Neuronal stem cell (in vitro differentiated cells): ENCODE measurements at regions not wholly inside any gene's neighbourhood (a gene's known extent, or its start where the extent isn't known, plus 50 kb on each side); places are given as distances from the start of the nearest gene placed in this dataset.

Experiments
- DNase-seq: peaks from one replicate; pipeline ENCODE4 v3.0.0-alpha.2; 2013; ENCODE audit warnings: low spot score
- H2AFZ ChIP-seq: one replicate; pipeline ENCODE4 v1.6.1; 2013; ENCODE audit warnings: mild to moderate bottlenecking, low read length, inconsistent platforms
- H2AK5ac ChIP-seq: 2 replicates; pipeline ENCODE4 v1.6.1; 2013; ENCODE audit warnings: low read depth, mild to moderate bottlenecking, inconsistent platforms, low read length, moderate library complexity, mixed read lengths
- H2BK120ac ChIP-seq: 2 replicates; pipeline ENCODE4 v1.6.1; 2013; ENCODE audit warnings: low read depth, mild to moderate bottlenecking, inconsistent platforms, low read length, moderate library complexity, mixed read lengths
- H2BK12ac ChIP-seq: one replicate; pipeline ENCODE4 v1.6.1; 2013; ENCODE audit warnings: low read length, inconsistent platforms
- H2BK15ac ChIP-seq: 2 replicates; pipeline ENCODE4 v1.6.1; 2013; ENCODE audit warnings: mild to moderate bottlenecking, low read length, inconsistent platforms, mixed read lengths
- H2BK5ac ChIP-seq: one replicate; pipeline ENCODE4 v1.6.1; 2013; ENCODE audit warnings: inconsistent platforms, mild to moderate bottlenecking, low read length, moderate library complexity
- H3K14ac ChIP-seq: one replicate; pipeline ENCODE4 v1.6.1; 2013; ENCODE audit warnings: low read length, inconsistent platforms
- H3K18ac ChIP-seq: 2 replicates; pipeline ENCODE4 v1.6.1; 2013; ENCODE audit warnings: low read length, inconsistent platforms
- H3K23ac ChIP-seq: 2 replicates; pipeline ENCODE4 v1.6.1; 2013; ENCODE audit warnings: low read depth, mild to moderate bottlenecking, mixed read lengths, low read length, inconsistent platforms; ENCODE audit not compliant: poor library complexity
- H3K27ac ChIP-seq: replicated peaks from 3 replicates; pipeline ENCODE4 v1.5.1; 2013; ENCODE audit warnings: low read length, inconsistent platforms
- H3K27me3 ChIP-seq, 3 experiments: 2 replicates each; pipeline ENCODE4 v1.6.1; 2013; ENCODE audit warnings: low read length in 3 of 3, mild to moderate bottlenecking in 2 of 3, inconsistent platforms in 1 of 3, low read depth in 1 of 3, mixed read lengths in 1 of 3, moderate library complexity in 1 of 3; ENCODE audit not compliant: control insufficient read depth in 3 of 3, insufficient read depth in 3 of 3
- H3K36me3 ChIP-seq, 2 donors: replicated peaks in 1 of 2; 2 replicates each; pipeline ENCODE4 v1.6.1; 2013; ENCODE audit warnings: low read length in 2 of 2; ENCODE audit not compliant: control insufficient read depth in 2 of 2, insufficient read depth in 2 of 2
- H3K4ac ChIP-seq: 2 replicates; pipeline ENCODE4 v1.6.1; 2013; ENCODE audit warnings: inconsistent platforms, mild to moderate bottlenecking, low read length, moderate library complexity
- H3K4me1 ChIP-seq, 2 donors: 1 replicate in 1 of 2; 2 replicates in 1 of 2; pipeline ENCODE4 v1.6.1; 2013; ENCODE audit warnings: low read length in 2 of 2, low read depth in 1 of 2; ENCODE audit not compliant: control insufficient read depth in 2 of 2, insufficient read depth in 1 of 2
- H3K4me2 ChIP-seq: one replicate; pipeline ENCODE4 v1.6.1; 2013; ENCODE audit warnings: mild to moderate bottlenecking, low read length, inconsistent platforms; ENCODE audit not compliant: insufficient read depth, poor library complexity, severe bottlenecking
- H3K4me3 ChIP-seq, 2 donors: 2 replicates each; pipeline ENCODE4 v1.5.1; 2013; ENCODE audit warnings: low read length in 2 of 2, mild to moderate bottlenecking in 2 of 2, inconsistent platforms in 1 of 2, moderate library complexity in 1 of 2
- H3K79me1 ChIP-seq: one replicate; pipeline ENCODE4 v1.6.1; 2013; ENCODE audit warnings: low read depth, mild to moderate bottlenecking, inconsistent platforms, low read length, moderate library complexity
- H3K9ac ChIP-seq: one replicate; pipeline ENCODE4 v1.6.1; 2013; ENCODE audit warnings: mild to moderate bottlenecking, low read depth, low read length, inconsistent platforms; ENCODE audit not compliant: poor library complexity
- H3K9me3 ChIP-seq, 2 donors: replicated peaks in 1 of 2; 2 replicates each; pipeline versions ENCODE3 to v1.6.1; 2013; ENCODE audit warnings: low read length in 2 of 2, mild to moderate bottlenecking in 2 of 2, inconsistent platforms in 1 of 2, low read depth in 1 of 2, mixed read lengths in 1 of 2, moderate library complexity in 1 of 2; ENCODE audit not compliant: control insufficient read depth in 2 of 2, insufficient read depth in 1 of 2
- H4K8ac ChIP-seq: one replicate; pipeline ENCODE4 v1.6.1; 2013; ENCODE audit warnings: low read depth, mild to moderate bottlenecking, inconsistent platforms, low read length, moderate library complexity
- H4K91ac ChIP-seq: one replicate; pipeline ENCODE4 v1.6.1; 2013; ENCODE audit warnings: low read length, low read depth, mild to moderate bottlenecking, inconsistent platforms; ENCODE audit not compliant: poor library complexity
- WGBS, 2 donors: extraction: QIAGEN DNeasy Blood & Tissue Kit; methylation state at CpG; one replicate each; pipeline ENCODE4 v1.1.7; 2013; ENCODE audit warnings: missing lambda C conversion rate in 2 of 2, mixed read lengths in 1 of 2; ENCODE audit not compliant: insufficient read length in 2 of 2, insufficient replicate concordance in 1 of 2; ENCODE audit errors: extremely low coverage in 2 of 2; 5-methylcytosine and 5-hydroxymethylcytosine counted together

- Histone ChIP-seq H3K4me1 (no peaks in the 10 kb centered on the region), H3K18ac (no peak overlapping the region), H2AK5ac (no peak overlapping the region), H3K27ac (no peak overlapping the region), H3K4ac (no peak overlapping the region), H3K27me3 (peaks cover 0 to 55% (median 6%) of the 10 kb centered on the region in 3 experiments), H3K9me3 (no peaks in the 10 kb centered on the region), H3K4me2 (no peak overlapping the region), H2AFZ (no peak overlapping the region), H3K9ac (no peak overlapping the region), H3K14ac (no peak overlapping the region), H2BK15ac (no peak overlapping the region), H3K36me3 (no peaks in the 10 kb centered on the region), H3K23ac (no peak overlapping the region), H4K91ac (no peak overlapping the region), H4K8ac (no peak overlapping the region), H2BK5ac (no peak overlapping the region), H3K4me3 (no peak overlapping the region), H3K79me1 (no peaks in the 10 kb centered on the region), H2BK120ac (no peak overlapping the region), H2BK12ac (no peak overlapping the region)
- no peak for DNase-seq
- no CpG with 5 or more reads among the region's 1 CpG for WGBS, 2 donors
Measured at GRCh38 chr20:46808565-46808964, 86.1 kb upstream of the EYA2 start.

GRCh38 chr20:46809706-46810360 lies 84.8 kb upstream of the EYA2 start:
- Histone ChIP-seq H3K27me3 (peaks cover 0 to 52% (median 6%) of the 10 kb centered on the region in 3 experiments), H3K36me3 (no peaks in the 10 kb centered on the region), H2BK120ac (no peak overlapping the region), H3K4me1 (peaks cover 0 to 5% of the 10 kb centered on the region in 2 donors), H3K4me2 (no peak overlapping the region), H3K27ac (no peak overlapping the region), H2BK15ac (no peak overlapping the region), H2BK12ac (no peak overlapping the region), H3K9ac (no peak overlapping the region), H2AK5ac (no peak overlapping the region), H3K14ac (no peak overlapping the region), H3K23ac (no peak overlapping the region), H3K79me1 (no peaks in the 10 kb centered on the region), H2BK5ac (no peak overlapping the region), H3K4me3 (no peak overlapping the region), H2AFZ (no peak overlapping the region), H4K91ac (no peak overlapping the region), H4K8ac (no peak overlapping the region), H3K9me3 (no peaks in the 10 kb centered on the region), H3K18ac (no peak overlapping the region), H3K4ac (no peak overlapping the region)
- DNase-seq: no peak
- WGBS, 2 donors: no CpG with 5 or more reads among the region's 12 CpGs

GRCh38 chr20:46810448-46811223 lies 84.0 kb upstream of the EYA2 start:
- H2BK12ac ChIP-seq: no peak overlapping the region
- H3K9me3 ChIP-seq: peaks cover 0 to under 1% of the 10 kb centered on the region in 2 donors
- H3K9ac ChIP-seq: no peak overlapping the region
- H3K27ac ChIP-seq: no peak overlapping the region
- H4K8ac ChIP-seq: no peak overlapping the region
- no peak overlapping the region for H3K4me3 ChIP-seq
- H3K79me1 ChIP-seq: no peaks in the 10 kb centered on the region
- no peak overlapping the region for H2AFZ ChIP-seq
- H3K18ac ChIP-seq: no peak overlapping the region
- no peak overlapping the region for H4K91ac ChIP-seq
- peaks cover 0 to 7% of the 10 kb centered on the region in 2 donors for H3K4me1 ChIP-seq
- H2AK5ac ChIP-seq: no peak overlapping the region
- WGBS, 2 donors: no CpG with 5 or more reads among the region's 20 CpGs
- no peak overlapping the region for H3K14ac ChIP-seq
- no peak overlapping the region for H3K4ac ChIP-seq
- no peak overlapping the region for H3K4me2 ChIP-seq
- H3K36me3 ChIP-seq: no peaks in the 10 kb centered on the region
- H2BK15ac ChIP-seq: no peak overlapping the region
- H3K27me3 ChIP-seq: peaks cover under 1 to 49% (median 7%) of the 10 kb centered on the region in 3 experiments
- no peak overlapping the region for H3K23ac ChIP-seq
- no peak overlapping the region for H2BK5ac ChIP-seq
- no peak overlapping the region for H2BK120ac ChIP-seq
- no peak for DNase-seq
